ENCODE measurements at regions not wholly inside any gene's neighbourhood (a gene's known extent, or its start where the extent isn't known, plus 50 kb on each side); places are given as distances from the start of the nearest gene placed in this dataset.

DNA sequence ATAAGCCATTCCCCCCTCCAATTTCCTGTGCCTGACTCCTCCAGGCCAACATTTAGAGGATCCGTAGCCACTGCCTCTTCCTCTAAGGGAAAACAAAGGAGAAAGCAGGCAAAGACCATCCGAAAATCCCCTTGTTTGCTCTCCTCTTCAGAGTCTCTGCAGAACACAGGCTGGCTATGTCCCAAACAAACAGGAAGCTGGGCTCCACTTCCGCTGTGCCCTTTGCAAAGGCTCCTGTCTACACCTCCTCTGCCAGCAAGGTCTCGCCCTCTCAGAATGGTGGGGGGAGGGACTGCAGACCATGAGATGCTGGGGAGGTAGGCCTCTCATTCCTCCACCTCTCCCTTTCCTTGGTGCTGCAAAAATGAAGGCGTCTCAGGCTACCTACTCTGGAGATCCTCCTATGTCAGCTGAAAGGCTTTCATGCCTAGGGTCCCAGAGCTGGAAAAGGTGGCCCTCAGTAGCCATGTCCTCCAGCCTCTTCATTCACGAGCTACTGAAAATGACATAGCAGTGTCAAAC, 596.2 kb downstream of the BUD13 start:
- TF ChIP-seq POLR2A (IDR thresholded peaks at IDR 0.05), result no peak
- TF ChIP-seq, protein P1, sequence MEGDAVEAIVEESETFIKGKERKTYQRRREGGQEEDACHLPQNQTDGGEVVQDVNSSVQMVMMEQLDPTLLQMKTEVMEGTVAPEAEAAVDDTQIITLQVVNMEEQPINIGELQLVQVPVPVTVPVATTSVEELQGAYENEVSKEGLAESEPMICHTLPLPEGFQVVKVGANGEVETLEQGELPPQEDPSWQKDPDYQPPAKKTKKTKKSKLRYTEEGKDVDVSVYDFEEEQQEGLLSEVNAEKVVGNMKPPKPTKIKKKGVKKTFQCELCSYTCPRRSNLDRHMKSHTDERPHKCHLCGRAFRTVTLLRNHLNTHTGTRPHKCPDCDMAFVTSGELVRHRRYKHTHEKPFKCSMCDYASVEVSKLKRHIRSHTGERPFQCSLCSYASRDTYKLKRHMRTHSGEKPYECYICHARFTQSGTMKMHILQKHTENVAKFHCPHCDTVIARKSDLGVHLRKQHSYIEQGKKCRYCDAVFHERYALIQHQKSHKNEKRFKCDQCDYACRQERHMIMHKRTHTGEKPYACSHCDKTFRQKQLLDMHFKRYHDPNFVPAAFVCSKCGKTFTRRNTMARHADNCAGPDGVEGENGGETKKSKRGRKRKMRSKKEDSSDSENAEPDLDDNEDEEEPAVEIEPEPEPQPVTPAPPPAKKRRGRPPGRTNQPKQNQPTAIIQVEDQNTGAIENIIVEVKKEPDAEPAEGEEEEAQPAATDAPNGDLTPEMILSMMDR (IDR thresholded peaks at IDR 0.05 in 4 of 5, conservative IDR thresholded peaks at IDR 0.05 in 1 of 5), result no peak

Data from gastrocnemius medialis (tissue), 4 donors.